CD4-positive, alpha-beta memory T cell (primary cell): ENCODE measurements at regions not wholly inside any gene's neighbourhood (a gene's known extent, or its start where the extent isn't known, plus 50 kb on each side); places are given as distances from the start of the nearest gene placed in this dataset.

ENCODE experiments used
- CTCF ChIA-PET: fragments of 350-600 bp; sonication (Branson Sonifier 250); formaldehyde crosslinking; loops from one replicate; lab custom pipeline; 2021; ENCODE audit warnings: inconsistent platforms; ENCODE audit not compliant: partially characterized antibody; lab: Charles Lee
- POLR2A ChIA-PET: fragments of 350-600 bp; sonication (Branson Sonifier 250); formaldehyde crosslinking; loops from one replicate; lab custom pipeline; 2021; ENCODE audit not compliant: partially characterized antibody; lab: Charles Lee
- DNase-seq, 5 donors: peaks; one replicate each; pipeline versions ENCODE4 v3.0.0 to v3.0.0-alpha.2; 2020 to 2022; ENCODE audit warnings: mixed read lengths in 1 of 5
- H3K27ac ChIP-seq: one replicate; pipeline ENCODE4 v1.7.0; 2013; ENCODE audit warnings: low read depth, low read length
- H3K27me3 ChIP-seq: 2 replicates; pipeline ENCODE4 v1.7.0; 2013; ENCODE audit warnings: mild to moderate bottlenecking, low read length, moderate library complexity; ENCODE audit not compliant: insufficient read depth
- H3K36me3 ChIP-seq: 2 replicates; pipeline ENCODE4 v1.7.0; 2013; ENCODE audit warnings: mild to moderate bottlenecking, low read length, moderate library complexity; ENCODE audit not compliant: insufficient read depth
- H3K4me1 ChIP-seq: 2 replicates; pipeline ENCODE4 v1.7.0; 2013; ENCODE audit warnings: mild to moderate bottlenecking, low read length, moderate library complexity; ENCODE audit not compliant: insufficient read depth
- H3K4me3 ChIP-seq, 2 donors: one replicate each; pipeline ENCODE4 v1.7.0; 2013; ENCODE audit warnings: low read length in 2 of 2, mild to moderate bottlenecking in 1 of 2
- H3K9me3 ChIP-seq, 2 donors: one replicate each; pipeline ENCODE4 v1.7.0; 2013; ENCODE audit warnings: low read length in 2 of 2, control low read depth in 1 of 2; ENCODE audit not compliant: control insufficient read depth in 1 of 2
- H3K27ac Mint-ChIP-seq, 7 donors: one replicate each; pipeline ENCODE4 v1.8.0; 2020 to 2021; ENCODE audit warnings: mixed read lengths in 7 of 7, mild to moderate bottlenecking in 6 of 7, inconsistent platforms in 3 of 7, moderate library complexity in 3 of 7
- H3K27me3 Mint-ChIP-seq, 2 donors: one replicate each; pipeline ENCODE4 v1.8.0; 2020 to 2021; ENCODE audit warnings: mixed read lengths in 2 of 2
- H3K36me3 Mint-ChIP-seq, 2 donors: one replicate each; pipeline ENCODE4 v1.8.0; 2020 to 2021; ENCODE audit warnings: mixed read lengths in 2 of 2, inconsistent platforms in 1 of 2, mild to moderate bottlenecking in 1 of 2
- H3K4me1 Mint-ChIP-seq, 4 donors: one replicate each; pipeline ENCODE4 v1.8.0; 2020 to 2021; ENCODE audit warnings: mixed read lengths in 4 of 4, mild to moderate bottlenecking in 1 of 4
- H3K4me3 Mint-ChIP-seq, 8 donors: one replicate each; pipeline ENCODE4 v1.8.0; 2020 to 2021; ENCODE audit warnings: mixed read lengths in 8 of 8, mild to moderate bottlenecking in 7 of 8, moderate library complexity in 6 of 8, inconsistent platforms in 3 of 8
- H3K9me3 Mint-ChIP-seq, 8 donors: one replicate each; pipeline ENCODE4 v1.8.0; 2020 to 2021; ENCODE audit warnings: mixed read lengths in 8 of 8, mild to moderate bottlenecking in 5 of 8, inconsistent platforms in 3 of 8, moderate library complexity in 1 of 8
- intact Hi-C: fragments of 100-400 bp; cut with micrococcal nuclease; formaldehyde crosslinking; loops from one replicate; pipeline ENCODE4 v1.15.1; 2023

DNA sequence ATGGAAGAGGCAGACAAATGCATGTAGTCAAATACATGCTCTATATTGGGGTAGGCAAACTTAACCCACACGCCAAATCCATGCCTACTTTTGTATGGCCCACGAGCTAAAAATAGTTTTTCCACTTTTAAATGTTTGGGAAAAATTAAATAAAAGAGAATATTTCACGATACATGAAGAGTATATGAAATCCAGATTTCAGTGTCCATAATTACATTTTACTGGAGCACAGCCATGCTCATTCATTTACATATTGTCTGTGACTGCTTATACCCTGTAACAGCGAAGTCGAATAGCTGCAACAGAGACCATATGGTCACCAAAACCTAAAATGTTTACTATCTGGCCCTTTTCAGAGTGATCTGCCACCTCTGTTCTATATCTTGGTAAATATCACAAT is 257.4 kb upstream of the NOCT start:
- H3K27me3 ChIP-seq = no peaks in the 10 kb centered on the region
- intact Hi-C loops = no loop called here
- Mint-ChIP-seq H3K9me3 (peaks cover 0 to 9% (median 7%) of the 10 kb centered on the region in 8 donors), H3K36me3 (no peaks in the 10 kb centered on the region), H3K27me3 (peaks cover 0 to 2% of the 10 kb centered on the region in 2 donors), H3K4me3 (no peak overlapping the region), H3K27ac (no peak overlapping the region), H3K4me1 (no peaks in the 10 kb centered on the region)
- ChIA-PET POLR2A (no interaction called here), CTCF (no interaction called here)
- H3K36me3 ChIP-seq = no peaks in the 10 kb centered on the region
- H3K4me3 ChIP-seq = no peak overlapping the region
- no peaks in the 10 kb centered on the region for H3K4me1 ChIP-seq
- no peak for DNase-seq
- no peaks in the 10 kb centered on the region for H3K9me3 ChIP-seq
- no peak overlapping the region for H3K27ac ChIP-seq

DNA sequence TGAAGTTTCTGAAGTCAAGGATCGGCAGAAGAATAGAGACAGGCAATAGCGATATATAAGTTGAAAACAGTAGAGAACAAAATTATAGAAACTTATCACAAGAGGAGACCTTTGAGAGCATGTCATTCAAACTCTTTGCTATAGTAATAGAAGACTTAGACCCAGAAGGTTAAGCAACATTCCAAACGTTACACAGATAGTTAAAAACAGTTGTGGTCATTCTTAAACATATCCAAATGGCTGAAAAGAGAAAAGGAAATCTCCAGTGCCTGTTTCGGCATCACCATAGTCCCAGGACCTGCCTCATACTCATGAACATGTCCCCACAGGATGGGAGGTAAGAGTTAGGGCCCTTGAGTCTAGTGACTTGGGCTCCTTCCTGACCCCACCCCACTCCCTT is 258.1 kb upstream of the NOCT start:
- Mint-ChIP-seq H3K4me3 (no peak overlapping the region), H3K9me3 (peaks cover 2 to 16% (median 9%) of the 10 kb centered on the region in 8 donors)

DNA sequence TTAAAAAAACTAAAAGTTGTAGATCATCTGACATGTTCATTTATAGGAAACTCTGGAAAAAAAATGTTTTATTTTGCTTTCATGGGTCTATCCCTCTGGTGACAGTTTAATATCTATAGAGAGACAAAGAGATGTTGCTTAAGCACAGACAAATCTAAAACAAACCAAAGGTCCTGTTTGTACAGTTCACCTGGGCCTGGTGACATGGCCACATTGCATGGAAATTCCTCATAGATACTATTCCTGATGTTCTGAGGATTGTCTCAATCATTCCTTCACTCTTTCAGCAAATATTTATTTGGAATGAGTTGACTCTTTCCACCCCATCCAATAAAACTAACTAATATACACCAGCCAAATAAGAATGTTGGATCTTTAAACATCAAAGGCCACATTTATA is 259.1 kb upstream of the NOCT start:
- intact Hi-C loops = no loop called here
- no peak overlapping the region for H3K27ac Mint-ChIP-seq
- ChIA-PET POLR2A (no interaction called here), CTCF (no interaction called here)
- no peak overlapping the region for H3K4me3 ChIP-seq
- no peaks in the 10 kb centered on the region for H3K4me1 ChIP-seq
- H3K27ac ChIP-seq = no peak overlapping the region
- H3K36me3 ChIP-seq = no peaks in the 10 kb centered on the region
- H3K9me3 Mint-ChIP-seq = peaks cover 3 to 21% (median 13%) of the 10 kb centered on the region in 8 donors
- no peaks in the 10 kb centered on the region for H3K36me3 Mint-ChIP-seq
- no peaks in the 10 kb centered on the region for H3K9me3 ChIP-seq
- no peaks in the 10 kb centered on the region for H3K27me3 ChIP-seq
- H3K4me3 Mint-ChIP-seq = no peak overlapping the region
- H3K4me1 Mint-ChIP-seq = no peaks in the 10 kb centered on the region
- no peak for DNase-seq
- peaks cover 0 to 2% of the 10 kb centered on the region in 2 donors for H3K27me3 Mint-ChIP-seq

More for the DNA sequence above, 258.1 kb upstream of the NOCT start:
- H3K4me1 ChIP-seq = no peaks in the 10 kb centered on the region
- no peak overlapping the region for H3K4me3 ChIP-seq
- H3K36me3 ChIP-seq = no peaks in the 10 kb centered on the region
- Mint-ChIP-seq H3K36me3 (no peaks in the 10 kb centered on the region), H3K4me1 (no peaks in the 10 kb centered on the region), H3K27me3 (peaks cover 0 to 2% of the 10 kb centered on the region in 2 donors), H3K27ac (no peak overlapping the region)
- DNase-seq = no peak
- POLR2A ChIA-PET = no interaction called here
- no peaks in the 10 kb centered on the region for H3K27me3 ChIP-seq
- no peak overlapping the region for H3K27ac ChIP-seq
- CTCF ChIA-PET = no interaction called here
- H3K9me3 ChIP-seq = no peaks in the 10 kb centered on the region
- intact Hi-C loops = no loop called here

DNA sequence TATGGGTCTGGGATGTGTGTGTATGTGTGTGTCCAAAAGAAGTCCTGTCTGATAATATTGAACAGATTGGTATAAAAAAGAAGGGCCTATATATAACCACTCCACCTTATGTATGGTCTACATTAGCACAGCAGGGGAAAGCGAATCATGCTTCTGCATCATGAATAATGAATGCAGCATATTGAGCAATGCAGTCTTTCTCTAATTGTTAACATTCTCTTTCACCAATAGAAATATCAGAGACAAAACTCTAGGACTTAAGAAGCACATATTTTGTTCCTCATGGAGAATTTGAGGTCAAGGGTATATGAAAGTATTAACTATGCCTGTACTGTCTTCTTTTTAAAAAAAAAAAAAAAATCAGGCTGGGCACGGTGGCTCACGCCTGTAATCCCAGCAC is 264.3 kb upstream of the NOCT start:
- Mint-ChIP-seq H3K9me3 (peaks cover 3 to 25% (median 14%) of the 10 kb centered on the region in 8 donors), H3K4me3 (no peak overlapping the region), H3K36me3 (no peaks in the 10 kb centered on the region), H3K27ac (no peak overlapping the region), H3K27me3 (no peaks in the 10 kb centered on the region), H3K4me1 (no peaks in the 10 kb centered on the region)
- Histone ChIP-seq H3K4me3 (no peak overlapping the region), H3K27ac (no peak overlapping the region), H3K9me3 (no peaks in the 10 kb centered on the region), H3K27me3 (no peaks in the 10 kb centered on the region), H3K36me3 (no peaks in the 10 kb centered on the region), H3K4me1 (no peaks in the 10 kb centered on the region)
- intact Hi-C loops = no loop called here
- POLR2A ChIA-PET = no interaction called here
- DNase-seq = no peak
- CTCF ChIA-PET = no interaction called here

DNA sequence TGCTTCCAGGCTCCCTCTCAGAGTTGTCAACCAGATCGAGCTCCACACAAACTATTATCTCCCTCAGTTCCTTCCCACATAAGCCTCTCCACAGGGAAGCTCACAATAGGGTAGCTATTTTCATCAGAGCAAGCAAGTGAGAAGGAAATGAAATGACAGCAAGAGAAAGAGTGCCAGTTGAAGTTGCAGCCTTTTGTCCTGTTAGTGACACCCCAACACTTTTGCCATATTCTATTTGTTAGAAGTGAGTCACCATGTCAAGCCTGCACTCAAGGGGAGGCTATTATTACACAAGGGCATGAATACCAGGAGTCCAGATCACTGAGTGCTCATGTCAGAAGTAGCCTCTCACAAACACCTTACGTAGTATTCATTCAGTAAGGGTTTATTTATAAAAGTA is 266.3 kb upstream of the NOCT start:
- Mint-ChIP-seq H3K9me3 (peaks cover 3 to 26% (median 14%) of the 10 kb centered on the region in 8 donors), H3K4me1 (no peaks in the 10 kb centered on the region), H3K27ac (no peak overlapping the region), H3K27me3 (no peaks in the 10 kb centered on the region), H3K4me3 (no peak overlapping the region), H3K36me3 (no peaks in the 10 kb centered on the region)
- Histone ChIP-seq H3K27me3 (no peaks in the 10 kb centered on the region), H3K27ac (no peak overlapping the region), H3K9me3 (no peaks in the 10 kb centered on the region), H3K4me3 (no peak overlapping the region), H3K4me1 (no peaks in the 10 kb centered on the region), H3K36me3 (no peaks in the 10 kb centered on the region)
- no peak for DNase-seq
- intact Hi-C loops = no loop called here
- ChIA-PET POLR2A (no interaction called here), CTCF (no interaction called here)

DNA sequence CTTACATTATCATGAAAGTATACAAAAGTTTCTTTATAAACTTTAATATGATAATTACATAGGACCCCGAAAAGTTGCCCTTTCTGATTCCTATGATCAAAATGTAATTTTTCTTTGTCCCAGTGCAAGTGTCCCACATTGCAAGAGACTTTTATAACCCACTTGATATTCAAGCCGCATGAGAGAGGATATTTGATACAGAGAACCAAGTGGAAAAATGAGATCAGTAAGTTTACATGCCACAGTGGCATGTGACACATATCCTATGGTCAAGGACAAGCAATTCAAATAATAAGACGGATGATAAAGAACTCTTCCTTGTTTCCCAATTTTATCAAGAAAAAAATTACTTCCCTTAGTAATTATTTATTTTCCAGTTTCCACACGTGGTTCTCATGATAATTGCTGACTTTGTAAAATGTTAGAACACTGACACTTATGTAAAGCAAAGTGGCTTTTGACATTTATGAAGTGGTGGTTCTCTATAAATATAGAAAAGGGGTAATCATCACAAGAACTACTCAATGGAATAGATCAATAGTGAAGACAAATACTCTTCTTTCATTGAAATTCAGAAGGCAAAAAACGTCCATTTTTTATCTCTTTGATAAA is 273.7 kb upstream of the NOCT start:
- H3K27ac ChIP-seq = no peak overlapping the region
- intact Hi-C loops = no loop called here
- H3K4me3 ChIP-seq = no peak overlapping the region
- Mint-ChIP-seq H3K27me3 (no peaks in the 10 kb centered on the region), H3K4me3 (no peak overlapping the region), H3K36me3 (no peaks in the 10 kb centered on the region), H3K27ac (no peak overlapping the region), H3K4me1 (no peaks in the 10 kb centered on the region), H3K9me3 (peaks cover 0 to 10% (median under 1%) of the 10 kb centered on the region in 8 donors)
- no peaks in the 10 kb centered on the region for H3K27me3 ChIP-seq
- no peak for DNase-seq
- no peaks in the 10 kb centered on the region for H3K36me3 ChIP-seq
- no peaks in the 10 kb centered on the region for H3K4me1 ChIP-seq
- ChIA-PET POLR2A (no interaction called here), CTCF (no interaction called here)
- no peaks in the 10 kb centered on the region for H3K9me3 ChIP-seq

DNA sequence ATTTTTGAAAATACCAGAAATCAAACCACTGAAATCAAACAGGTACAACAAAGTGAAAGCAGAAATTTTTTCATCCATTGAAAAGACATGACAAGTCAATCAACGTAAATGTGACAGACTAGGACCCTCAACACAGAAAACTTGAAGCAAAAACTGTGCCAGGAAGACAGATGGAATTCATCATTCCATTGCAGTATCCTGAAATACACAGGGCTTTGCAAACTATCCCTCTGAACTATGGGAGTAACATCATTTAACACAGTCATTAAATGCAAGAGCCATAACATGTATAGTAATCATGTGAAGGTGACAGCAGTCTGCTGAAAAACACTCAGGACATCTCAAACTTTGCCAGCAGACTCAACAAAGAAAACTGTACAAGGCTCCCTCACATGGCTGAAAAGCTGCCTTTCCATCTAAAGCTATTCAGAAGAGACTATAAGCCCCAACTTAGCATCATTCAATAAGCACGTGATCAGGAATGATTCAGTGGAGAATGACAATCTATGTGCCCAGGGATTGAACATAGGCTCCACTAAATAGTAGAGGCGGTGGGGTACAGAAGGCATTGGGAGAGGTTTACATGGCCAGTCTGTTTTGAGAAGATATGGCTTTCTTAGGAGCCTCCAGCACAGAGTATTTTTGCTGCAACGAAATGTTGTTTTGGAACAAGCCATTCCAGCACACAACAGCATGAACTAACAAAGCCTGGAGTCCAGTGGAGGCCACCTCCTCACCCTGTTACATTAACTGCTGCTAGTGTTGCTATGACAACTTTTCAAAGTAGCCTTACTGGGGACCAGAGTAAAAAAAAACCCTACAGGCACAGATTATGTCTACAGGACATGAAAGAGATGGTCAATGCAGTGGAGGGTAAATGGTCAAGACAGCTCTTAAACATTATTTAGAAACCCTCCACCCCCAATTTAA is 274.5 kb upstream of the NOCT start:
- Mint-ChIP-seq H3K4me1 (no peaks in the 10 kb centered on the region), H3K27me3 (no peaks in the 10 kb centered on the region), H3K9me3 (peaks cover 0 to 10% (median under 1%) of the 10 kb centered on the region in 8 donors), H3K36me3 (no peaks in the 10 kb centered on the region), H3K4me3 (no peak overlapping the region), H3K27ac (no peak overlapping the region)
- Histone ChIP-seq H3K27ac (no peak overlapping the region), H3K27me3 (no peaks in the 10 kb centered on the region), H3K9me3 (no peaks in the 10 kb centered on the region), H3K36me3 (no peaks in the 10 kb centered on the region), H3K4me3 (no peak overlapping the region), H3K4me1 (no peaks in the 10 kb centered on the region)
- POLR2A ChIA-PET = no interaction called here
- intact Hi-C loops = no loop called here
- CTCF ChIA-PET = no interaction called here
- no peak for DNase-seq
